ENCODE measurements at regions not wholly inside any gene's neighbourhood (a gene's known extent, or its start where the extent isn't known, plus 50 kb on each side); places are given as distances from the start of the nearest gene placed in this dataset.

GRCh38 chr9:134237630-134238265, 73.4 kb upstream of the RNU6ATAC start:
- H3K27ac ChIP-seq (replicated peaks in 1 of 4) = no peak overlapping the region
- no peak for DNase-seq (ENCODE audit: extremely low spot score)
- H3K27me3 ChIP-seq = peaks cover 0 to 56% (median 0%) of the 10 kb centered on the region in 4 donors
- intact Hi-C loops (cut with DNase I) = no loop called here
- no peak for TF ChIP-seq CTCF (IDR thresholded peaks at IDR 0.05)
- no peak for TF ChIP-seq EP300 (IDR thresholded peaks at IDR 0.05)
- no peak for TF ChIP-seq POLR2A (IDR thresholded peaks at IDR 0.05; ENCODE audit: low read depth)
- TF ChIP-seq POLR2AphosphoS5 (IDR thresholded peaks at IDR 0.05) = no peak
- WGBS = 90% methylated on average over 10 of the region's 17 CpGs
- no peaks in the 10 kb centered on the region for H3K9me3 ChIP-seq
- H3K4me1 ChIP-seq = peaks cover 5 to 15% (median 10%) of the 10 kb centered on the region in 4 donors
- no peak overlapping the region for H3K4me3 ChIP-seq
- H3K36me3 ChIP-seq = no peaks in the 10 kb centered on the region

- H3K27ac ChIP-seq (replicated peaks in 1 of 4) = no peak overlapping the region
- no peaks in the 10 kb centered on the region for H3K36me3 ChIP-seq
- intact Hi-C loops (cut with DNase I) = no loop called here
- TF ChIP-seq EP300 (IDR thresholded peaks at IDR 0.05) (no peak), CTCF (IDR thresholded peaks at IDR 0.05) (no peak), POLR2A (IDR thresholded peaks at IDR 0.05; ENCODE audit: low read depth) (no peak), POLR2AphosphoS5 (IDR thresholded peaks at IDR 0.05) (no peak)
- H3K4me1 ChIP-seq = peaks cover 5 to 20% (median 10%) of the 10 kb centered on the region in 4 donors
- DNase-seq (ENCODE audit: extremely low spot score) = no peak
- 89% methylated on average over 27 of the region's 29 CpGs for WGBS
- no peak overlapping the region for H3K4me3 ChIP-seq
- no peaks in the 10 kb centered on the region for H3K9me3 ChIP-seq
- H3K27me3 ChIP-seq = peaks cover 0 to 59% (median 0%) of the 10 kb centered on the region in 4 donors
Observed at GRCh38 chr9:134239130-134239903, 75.0 kb upstream of the RNU6ATAC start.

- Histone ChIP-seq H3K27me3 (peaks cover 0 to 59% (median 0%) of the 10 kb centered on the region in 4 donors), H3K4me3 (no peak overlapping the region), H3K4me1 (peaks cover 5 to 19% (median 10%) of the 10 kb centered on the region in 4 donors), H3K9me3 (no peaks in the 10 kb centered on the region), H3K27ac (replicated peaks in 1 of 4) (no peak overlapping the region), H3K36me3 (no peaks in the 10 kb centered on the region)
- 73% methylated on average over 4 of the region's 7 CpGs for WGBS
- no peak for DNase-seq (ENCODE audit: extremely low spot score)
- TF ChIP-seq POLR2AphosphoS5 (IDR thresholded peaks at IDR 0.05) (no peak), POLR2A (IDR thresholded peaks at IDR 0.05; ENCODE audit: low read depth) (no peak), CTCF (IDR thresholded peaks at IDR 0.05) (no peak), EP300 (IDR thresholded peaks at IDR 0.05) (no peak)
- intact Hi-C loops (cut with DNase I) = no loop called here
Observed at GRCh38 chr9:134239939-134240338, 75.6 kb upstream of the RNU6ATAC start.

GRCh38 chr9:134240361-134240760, 76.0 kb upstream of the RNU6ATAC start:
- TF ChIP-seq POLR2AphosphoS5 (IDR thresholded peaks at IDR 0.05) = no peak
- TF ChIP-seq EP300 (IDR thresholded peaks at IDR 0.05) = no peak
- TF ChIP-seq POLR2A (IDR thresholded peaks at IDR 0.05; ENCODE audit: low read depth) = no peak
- TF ChIP-seq CTCF (IDR thresholded peaks at IDR 0.05) = no peak
- Histone ChIP-seq H3K4me3 (no peak overlapping the region), H3K9me3 (no peaks in the 10 kb centered on the region), H3K4me1 (peaks cover 5 to 15% (median 9%) of the 10 kb centered on the region in 4 donors), H3K27ac (replicated peaks in 1 of 4) (no peak overlapping the region), H3K36me3 (no peaks in the 10 kb centered on the region), H3K27me3 (peaks cover 0 to 62% (median 0%) of the 10 kb centered on the region in 4 donors)
- no peak for DNase-seq (ENCODE audit: extremely low spot score)
- 62% methylated on average over 11 of the region's 11 CpGs for WGBS
- intact Hi-C loops (cut with DNase I) = no loop called here
